ENCODE measurements at regions not wholly inside any gene's neighbourhood (a gene's known extent, or its start where the extent isn't known, plus 50 kb on each side); places are given as distances from the start of the nearest gene placed in this dataset.

- no peak for TF ChIP-seq EZH2 (IDR thresholded peaks at IDR 0.05; ENCODE audit: borderline replicate concordance, insufficient read depth, low read length, poor library complexity, severe bottlenecking)
- no peak for TF ChIP-seq CTCF (IDR thresholded peaks at IDR 0.05; ENCODE audit: poor library complexity, severe bottlenecking)
- TF ChIP-seq RAD21 (conservative IDR thresholded peaks at IDR 0.05): no peak
- TF ChIP-seq POLR2AphosphoS5 (IDR thresholded peaks at IDR 0.05): no peak
Measured at GRCh38 chr3:6326771-6327170, 534.1 kb upstream of the GRM7 start.
